ENCODE measurements at regions not wholly inside any gene's neighbourhood (a gene's known extent, or its start where the extent isn't known, plus 50 kb on each side); places are given as distances from the start of the nearest gene placed in this dataset.

- TF ChIP-seq, protein P1, sequence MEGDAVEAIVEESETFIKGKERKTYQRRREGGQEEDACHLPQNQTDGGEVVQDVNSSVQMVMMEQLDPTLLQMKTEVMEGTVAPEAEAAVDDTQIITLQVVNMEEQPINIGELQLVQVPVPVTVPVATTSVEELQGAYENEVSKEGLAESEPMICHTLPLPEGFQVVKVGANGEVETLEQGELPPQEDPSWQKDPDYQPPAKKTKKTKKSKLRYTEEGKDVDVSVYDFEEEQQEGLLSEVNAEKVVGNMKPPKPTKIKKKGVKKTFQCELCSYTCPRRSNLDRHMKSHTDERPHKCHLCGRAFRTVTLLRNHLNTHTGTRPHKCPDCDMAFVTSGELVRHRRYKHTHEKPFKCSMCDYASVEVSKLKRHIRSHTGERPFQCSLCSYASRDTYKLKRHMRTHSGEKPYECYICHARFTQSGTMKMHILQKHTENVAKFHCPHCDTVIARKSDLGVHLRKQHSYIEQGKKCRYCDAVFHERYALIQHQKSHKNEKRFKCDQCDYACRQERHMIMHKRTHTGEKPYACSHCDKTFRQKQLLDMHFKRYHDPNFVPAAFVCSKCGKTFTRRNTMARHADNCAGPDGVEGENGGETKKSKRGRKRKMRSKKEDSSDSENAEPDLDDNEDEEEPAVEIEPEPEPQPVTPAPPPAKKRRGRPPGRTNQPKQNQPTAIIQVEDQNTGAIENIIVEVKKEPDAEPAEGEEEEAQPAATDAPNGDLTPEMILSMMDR (IDR thresholded peaks at IDR 0.05; ENCODE audit: low read depth, low read length): no peak
- no peak for TF ChIP-seq EZH2phosphoT487 (IDR thresholded peaks at IDR 0.05; ENCODE audit: low read depth)
These were observed 582.5 kb upstream of the MGMT start for GRCh38 chr10:128884496-128885072.

Data from OCI-LY3 (cell line).